ENCODE measurements at regions not wholly inside any gene's neighbourhood (a gene's known extent, or its start where the extent isn't known, plus 50 kb on each side); places are given as distances from the start of the nearest gene placed in this dataset.

GRCh38 chr12:11976005-11976404 is 94.7 kb upstream of the BCL2L14 start:
- intact Hi-C loops (cut with micrococcal nuclease; ENCODE audit: unreplicated experiment): no loop called here
- H3K27ac ChIP-seq (ENCODE audit: low read length): no peak overlapping the region
- CTCF ChIA-PET: no interaction called here
- no peak for DNase-seq (ENCODE audit: low read depth, low spot score)
- no peaks in the 10 kb centered on the region; the same call in 1 of the 2 replicates for H3K27me3 ChIP-seq (ENCODE audit: control insufficient read depth, insufficient read depth, low read length)
- H3K4me3 ChIP-seq (ENCODE audit: low read depth in 2 of 2, low read length in 2 of 2): no peak overlapping the region
- no peaks in the 10 kb centered on the region for H3K9me3 ChIP-seq (ENCODE audit: control insufficient read depth, insufficient read depth, low read depth, low read length)
- in situ Hi-C loops (cut with HindIII; ENCODE audit: low pct_unique_long_range_greater_than_20kb, low sequenced_read_pairs): no loop called here
- POLR2A ChIA-PET: no interaction called here
- no peaks in the 10 kb centered on the region for H3K36me3 ChIP-seq (ENCODE audit: control insufficient read depth, insufficient read depth, low read length)
- TF ChIP-seq POLR2AphosphoS5 (IDR thresholded peaks at IDR 0.05; ENCODE audit: low read depth, low read length) (no peak), TCF7L2 (IDR thresholded peaks at IDR 0.05; ENCODE audit: low read depth, low read length) (no peak), CTCF (IDR thresholded peaks at IDR 0.05) (no peak), SIN3A (IDR thresholded peaks at IDR 0.05; ENCODE audit: borderline replicate concordance, insufficient read depth, low read depth, low read length) (no peak), REST (IDR thresholded peaks at IDR 0.05; ENCODE audit: insufficient read depth in 1 of 2, low read depth in 2 of 2, low read length in 1 of 2) (no peak)
- H3K4me1 ChIP-seq (ENCODE audit: control insufficient read depth, insufficient read depth, low read length): no peaks in the 10 kb centered on the region
- BruUV-seq (replicated peaks): no TSS peak
- ATAC-seq: no peak

GRCh38 chr12:11978726-11979384 is 91.9 kb upstream of the BCL2L14 start:
- POLR2A ChIA-PET: no interaction called here
- intact Hi-C loops (cut with micrococcal nuclease; ENCODE audit: unreplicated experiment): no loop called here
- Histone ChIP-seq H3K9me3 (ENCODE audit: control insufficient read depth, insufficient read depth, low read depth, low read length) (no peaks in the 10 kb centered on the region), H3K4me1 (ENCODE audit: control insufficient read depth, insufficient read depth, low read length) (no peaks in the 10 kb centered on the region), H3K27me3 (ENCODE audit: control insufficient read depth, insufficient read depth, low read length) (no peaks in the 10 kb centered on the region; the same call in 1 of the 2 replicates), H3K27ac (ENCODE audit: low read length) (no peak overlapping the region), H3K4me3 (ENCODE audit: low read depth in 2 of 2, low read length in 2 of 2) (no peak overlapping the region), H3K36me3 (ENCODE audit: control insufficient read depth, insufficient read depth, low read length) (no peaks in the 10 kb centered on the region)
- no TSS peak for BruUV-seq (replicated peaks)
- no peak for ATAC-seq
- TF ChIP-seq SIN3A (IDR thresholded peaks at IDR 0.05; ENCODE audit: borderline replicate concordance, insufficient read depth, low read depth, low read length) (no peak), POLR2AphosphoS5 (IDR thresholded peaks at IDR 0.05; ENCODE audit: low read depth, low read length) (no peak), REST (IDR thresholded peaks at IDR 0.05; ENCODE audit: insufficient read depth in 1 of 2, low read depth in 2 of 2, low read length in 1 of 2) (no peak), CTCF (IDR thresholded peaks at IDR 0.05) (no peak), TCF7L2 (IDR thresholded peaks at IDR 0.05; ENCODE audit: low read depth, low read length) (no peak)
- in situ Hi-C loops (cut with HindIII; ENCODE audit: low pct_unique_long_range_greater_than_20kb, low sequenced_read_pairs): no loop called here
- no peak for DNase-seq (ENCODE audit: low read depth, low spot score)
- CTCF ChIA-PET: interaction anchor here (0.5 kb wide), 1 partner anchor 371 kb away, joined by 7 read pairs; no protein-coding TSS in a partner anchor

All from Panc1 (cell line).